B cell (primary cell): ENCODE measurements at regions not wholly inside any gene's neighbourhood (a gene's known extent, or its start where the extent isn't known, plus 50 kb on each side); places are given as distances from the start of the nearest gene placed in this dataset.

Experiments
- ATAC-seq: fragments of 200-7000 bp; cut with Tn5 transposase; one replicate; pipeline ENCODE4 v1.10.0; 2021; ENCODE audit warnings: low read depth, mild to moderate bottlenecking, moderate number of reproducible peaks, moderate library complexity
- CTCF ChIA-PET: fragments of 350-600 bp; sonication (Branson Sonifier 250); formaldehyde crosslinking; loops from one replicate; lab custom pipeline; 2021; ENCODE audit warnings: antibody characterized with exemption, inconsistent platforms; lab: Charles Lee
- POLR2A ChIA-PET: fragments of 350-600 bp; sonication (Branson Sonifier 250); formaldehyde crosslinking; loops from one replicate; lab custom pipeline; 2021; ENCODE audit warnings: antibody characterized with exemption; lab: Charles Lee
- DNase-seq: peaks from one replicate; pipeline ENCODE4 v3.0.0; 2013
- H2AFZ ChIP-seq: 2 replicates; pipeline ENCODE4 v1.6.1; 2012; ENCODE audit warnings: mild to moderate bottlenecking, low read depth, low read length; ENCODE audit not compliant: insufficient read depth, poor library complexity, severe bottlenecking
- H3K27ac ChIP-seq, 2 donors: 1 replicate in 1 of 2; 2 replicates in 1 of 2; pipeline ENCODE4 v1.5.1; 2012 to 2013; ENCODE audit warnings: low read length in 2 of 2, mild to moderate bottlenecking in 2 of 2, moderate library complexity in 1 of 2
- H3K27me3 ChIP-seq, 4 experiments: fragments of 200-600 bp in 1 of 4; sonication (generic) in 1 of 4; replicated peaks in 1 of 4; 1 replicate in 2 of 4; 2 replicates in 2 of 4; pipeline versions ENCODE4 v1.6.1 to v1.7.0; 2013 to 2016; ENCODE audit warnings: low read length in 3 of 4, mild to moderate bottlenecking in 2 of 4, mixed read lengths in 1 of 4, moderate library complexity in 1 of 4; ENCODE audit not compliant: insufficient read depth in 4 of 4, control insufficient read depth in 3 of 4; ENCODE audit errors: control extremely low read depth in 1 of 4
- H3K36me3 ChIP-seq, 2 experiments: replicated peaks in 1 of 2; 1 replicate in 1 of 2; 2 replicates in 1 of 2; pipeline versions ENCODE4 v1.6.1 to v1.7.1; 2013; ENCODE audit warnings: low read length in 1 of 2; ENCODE audit not compliant: insufficient read depth in 2 of 2, control insufficient read depth in 1 of 2; ENCODE audit errors: control extremely low read depth in 1 of 2, extremely low read depth in 1 of 2
- H3K4me1 ChIP-seq, 2 donors: fragments of 200-600 bp in 1 of 2; sonication (generic) in 1 of 2; 1 replicate in 1 of 2; 2 replicates in 1 of 2; pipeline versions ENCODE4 v1.5.1 to v1.6.1; 2013 to 2017; ENCODE audit warnings: low read length in 2 of 2; ENCODE audit not compliant: control insufficient read depth in 2 of 2, insufficient read depth in 2 of 2
- H3K4me2 ChIP-seq: replicated peaks from 2 replicates; pipeline ENCODE3; 2012; ENCODE audit warnings: mild to moderate bottlenecking, low read depth, low read length; ENCODE audit not compliant: poor library complexity, severe bottlenecking
- H3K4me3 ChIP-seq, 5 experiments: fragments of 200-600 bp in 1 of 5; sonication (generic) in 1 of 5; 1 replicate in 3 of 5; 2 replicates in 2 of 5; pipeline versions ENCODE4 v1.5.1 to v1.7.0; 2011 to 2016; ENCODE audit warnings: low read length in 4 of 5, mild to moderate bottlenecking in 4 of 5, low read depth in 2 of 5, control low read depth in 1 of 5, moderate library complexity in 1 of 5; ENCODE audit not compliant: insufficient read depth in 1 of 5; ENCODE audit errors: control extremely low read depth in 1 of 5, extremely low read depth in 1 of 5
- H3K79me2 ChIP-seq: fragments of 200-600 bp; sonication (generic); one replicate; pipeline ENCODE4 v1.6.0; 2016; ENCODE audit warnings: low read length; ENCODE audit not compliant: control insufficient read depth, insufficient read depth
- H3K9ac ChIP-seq: fragments of 200-600 bp; sonication (generic); 2 replicates; pipeline ENCODE4 v1.6.1; 2017; ENCODE audit warnings: mild to moderate bottlenecking, low read length, moderate library complexity
- H3K9me3 ChIP-seq, 3 donors: one replicate each; pipeline versions ENCODE4 v1.6.1 to v1.7.1; 2013; ENCODE audit warnings: low read length in 2 of 3; ENCODE audit not compliant: control insufficient read depth in 2 of 3, insufficient read depth in 1 of 3; ENCODE audit errors: control extremely low read depth in 1 of 3
- H4K20me1 ChIP-seq: 2 replicates; pipeline ENCODE4 v1.6.0; 2012; ENCODE audit warnings: mild to moderate bottlenecking, low read length; ENCODE audit not compliant: insufficient read depth, control insufficient read depth, poor library complexity, severe bottlenecking
- H3K27ac Mint-ChIP-seq: one replicate; pipeline ENCODE4 v1.8.0; 2021; ENCODE audit warnings: mixed read lengths
- H3K27me3 Mint-ChIP-seq: one replicate; pipeline ENCODE4 v1.8.0; 2021; ENCODE audit warnings: mixed read lengths
- H3K4me1 Mint-ChIP-seq: one replicate; pipeline ENCODE4 v1.8.0; 2021; ENCODE audit warnings: mixed read lengths
- H3K4me3 Mint-ChIP-seq: one replicate; pipeline ENCODE4 v1.8.0; 2021; ENCODE audit warnings: mixed read lengths
- H3K9me3 Mint-ChIP-seq: one replicate; pipeline ENCODE4 v1.8.0; 2022; ENCODE audit warnings: mixed read lengths; ENCODE audit not compliant: insufficient read depth
- EZH2 ChIP-seq: IDR thresholded peaks from 2 replicates; pipeline ENCODE4 v1.6.1; 2012; ENCODE audit warnings: borderline replicate concordance, low read depth, mild to moderate bottlenecking, moderate library complexity, low read length; ENCODE audit not compliant: insufficient read depth, poor library complexity, severe bottlenecking
- WGBS: methylation state at CpG from one replicate; pipeline ENCODE4 v1.1.5; 2013; ENCODE audit warnings: missing lambda C conversion rate; ENCODE audit not compliant: insufficient coverage; 5-methylcytosine and 5-hydroxymethylcytosine counted together
- intact Hi-C: fragments of 100-400 bp; cut with micrococcal nuclease; formaldehyde crosslinking; loops from one replicate; pipeline ENCODE4 v1.10.0; 2022
- TF ChIP-seq, protein P1 (sequence below): fragments of 200-600 bp; IDR thresholded peaks from one replicate; pipeline ENCODE4 v1.8.0; 2022; ENCODE audit warnings: antibody characterized with exemption, mild to moderate bottlenecking

DNA sequence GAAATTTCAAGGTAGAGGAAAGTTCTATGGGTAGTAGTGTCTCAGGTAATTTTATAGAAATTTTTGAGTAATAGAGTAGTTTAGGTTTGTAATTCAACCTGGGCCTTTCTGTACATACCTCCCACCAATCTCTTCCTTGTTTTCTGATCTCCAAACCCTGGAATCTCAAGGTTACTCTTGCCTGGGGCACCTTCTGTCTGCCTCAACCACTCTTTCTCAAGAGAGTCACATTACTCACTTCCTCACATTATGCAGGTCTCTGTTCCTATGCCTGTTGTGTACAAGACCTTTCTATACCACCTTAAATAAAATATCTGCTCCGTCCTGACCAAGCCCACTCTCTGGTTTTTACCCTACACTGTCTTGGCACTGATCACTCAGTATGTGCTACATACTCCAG is 412.6 kb upstream of the CTNND2 start:
- TF ChIP-seq EZH2 = no peak
- TF ChIP-seq, protein P1, sequence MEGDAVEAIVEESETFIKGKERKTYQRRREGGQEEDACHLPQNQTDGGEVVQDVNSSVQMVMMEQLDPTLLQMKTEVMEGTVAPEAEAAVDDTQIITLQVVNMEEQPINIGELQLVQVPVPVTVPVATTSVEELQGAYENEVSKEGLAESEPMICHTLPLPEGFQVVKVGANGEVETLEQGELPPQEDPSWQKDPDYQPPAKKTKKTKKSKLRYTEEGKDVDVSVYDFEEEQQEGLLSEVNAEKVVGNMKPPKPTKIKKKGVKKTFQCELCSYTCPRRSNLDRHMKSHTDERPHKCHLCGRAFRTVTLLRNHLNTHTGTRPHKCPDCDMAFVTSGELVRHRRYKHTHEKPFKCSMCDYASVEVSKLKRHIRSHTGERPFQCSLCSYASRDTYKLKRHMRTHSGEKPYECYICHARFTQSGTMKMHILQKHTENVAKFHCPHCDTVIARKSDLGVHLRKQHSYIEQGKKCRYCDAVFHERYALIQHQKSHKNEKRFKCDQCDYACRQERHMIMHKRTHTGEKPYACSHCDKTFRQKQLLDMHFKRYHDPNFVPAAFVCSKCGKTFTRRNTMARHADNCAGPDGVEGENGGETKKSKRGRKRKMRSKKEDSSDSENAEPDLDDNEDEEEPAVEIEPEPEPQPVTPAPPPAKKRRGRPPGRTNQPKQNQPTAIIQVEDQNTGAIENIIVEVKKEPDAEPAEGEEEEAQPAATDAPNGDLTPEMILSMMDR = no peak
- 73% methylated on average over 1 of the region's 1 CpG for WGBS
- H3K9ac ChIP-seq = no peak overlapping the region
- CTCF ChIA-PET = no interaction called here
- H3K27me3 Mint-ChIP-seq = no peaks in the 10 kb centered on the region
- no peaks in the 10 kb centered on the region for H4K20me1 ChIP-seq
- intact Hi-C loops = no loop called here
- POLR2A ChIA-PET = no interaction called here
- no peak overlapping the region for H3K4me3 ChIP-seq
- no peak overlapping the region for H3K27ac ChIP-seq
- H3K27me3 ChIP-seq = no peaks in the 10 kb centered on the region
- DNase-seq (no peak), ATAC-seq (no peak)
- H3K9me3 Mint-ChIP-seq = peaks cover 7% of the 10 kb centered on the region
- no peaks in the 10 kb centered on the region for H3K4me1 ChIP-seq
- no peak overlapping the region for H2AFZ ChIP-seq
- no peak overlapping the region for H3K4me2 ChIP-seq
- no peaks in the 10 kb centered on the region for H3K4me1 Mint-ChIP-seq
- no peaks in the 10 kb centered on the region for H3K36me3 ChIP-seq
- no peaks in the 10 kb centered on the region for H3K79me2 ChIP-seq
- H3K4me3 Mint-ChIP-seq = no peak overlapping the region
- no peak overlapping the region for H3K27ac Mint-ChIP-seq
- H3K9me3 ChIP-seq = peaks cover 0 to 7% (median 0%) of the 10 kb centered on the region in 3 donors

DNA sequence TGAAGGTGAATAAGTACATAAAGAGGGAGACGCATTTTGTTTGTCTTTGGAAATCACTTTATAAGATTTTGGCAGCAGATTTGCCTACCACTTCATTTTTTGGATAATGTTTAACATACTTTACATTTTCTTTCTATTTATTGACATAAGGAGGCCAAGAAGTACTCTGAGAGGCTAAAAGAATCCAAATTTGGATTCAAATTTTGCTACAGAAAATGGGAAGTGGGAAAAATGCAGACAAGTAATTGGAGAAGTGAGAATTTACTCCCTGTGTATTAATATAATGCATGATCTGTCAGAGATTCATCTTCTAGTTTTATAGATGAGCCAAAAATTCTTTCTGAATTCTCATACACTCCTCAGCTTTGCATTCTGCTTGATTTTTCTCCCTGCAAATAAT is 411.2 kb upstream of the CTNND2 start:
- H3K4me3 ChIP-seq = no peak overlapping the region
- no peaks in the 10 kb centered on the region for H4K20me1 ChIP-seq
- H2AFZ ChIP-seq = no peak overlapping the region
- DNase-seq (no peak), ATAC-seq (no peak)
- H3K27me3 ChIP-seq = no peaks in the 10 kb centered on the region
- CTCF ChIA-PET = no interaction called here
- intact Hi-C loops = no loop called here
- Mint-ChIP-seq H3K27ac (no peak overlapping the region), H3K4me1 (no peaks in the 10 kb centered on the region), H3K27me3 (no peaks in the 10 kb centered on the region), H3K4me3 (no peak overlapping the region), H3K9me3 (peaks cover 7% of the 10 kb centered on the region)
- no peaks in the 10 kb centered on the region for H3K36me3 ChIP-seq
- peaks cover 0 to 4% (median 0%) of the 10 kb centered on the region in 3 donors for H3K9me3 ChIP-seq
- no peaks in the 10 kb centered on the region for H3K79me2 ChIP-seq
- H3K27ac ChIP-seq = no peak overlapping the region
- no CpG with 5 or more reads among the region's 1 CpG for WGBS
- no peak overlapping the region for H3K4me2 ChIP-seq
- TF ChIP-seq, protein P1 = no peak
- TF ChIP-seq EZH2 = no peak
- H3K4me1 ChIP-seq = no peaks in the 10 kb centered on the region
- POLR2A ChIA-PET = no interaction called here
- no peak overlapping the region for H3K9ac ChIP-seq
